GM19467 (cell line): ENCODE measurements at regions not wholly inside any gene's neighbourhood (a gene's known extent, or its start where the extent isn't known, plus 50 kb on each side); places are given as distances from the start of the nearest gene placed in this dataset.
"Not testable (repeated sequence)": the region's sequence is repeated elsewhere in the genome, so short reads cannot be mapped to it uniquely, and the experiment has no call there.

Source experiments
- ATAC-seq: cut with Tn5 transposase; IDR thresholded peaks from one replicate; pipeline ENCODE4 v1.9.1; 2021; ENCODE audit warnings: mild to moderate bottlenecking, moderate library complexity; ENCODE audit not compliant: unreplicated experiment

DNA sequence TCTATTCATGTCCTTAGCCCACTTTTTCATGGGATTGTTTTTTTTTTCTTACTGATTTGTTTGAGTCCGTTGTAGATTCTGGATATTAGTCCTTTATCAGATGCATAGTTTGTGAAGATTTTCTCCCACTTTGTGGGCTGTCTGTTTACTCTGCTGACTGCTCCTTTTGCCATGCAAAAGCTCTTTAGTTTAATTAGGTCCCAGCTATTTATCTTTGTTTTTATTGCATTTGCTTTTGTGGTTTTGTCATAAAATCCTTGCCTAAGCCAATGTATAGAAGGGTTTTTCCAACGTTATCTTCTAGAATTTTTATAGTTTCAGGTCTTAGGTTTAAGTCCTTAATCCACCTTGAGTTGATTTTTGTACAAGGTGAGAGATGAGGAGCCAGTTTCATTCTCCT, 358.9 kb downstream of the ADAMTS20 start:
- not testable (repeated sequence) for ATAC-seq

- ATAC-seq = not testable (repeated sequence)
Measured at GRCh38 chr12:43192442-43192841, 359.6 kb downstream of the ADAMTS20 start.

DNA sequence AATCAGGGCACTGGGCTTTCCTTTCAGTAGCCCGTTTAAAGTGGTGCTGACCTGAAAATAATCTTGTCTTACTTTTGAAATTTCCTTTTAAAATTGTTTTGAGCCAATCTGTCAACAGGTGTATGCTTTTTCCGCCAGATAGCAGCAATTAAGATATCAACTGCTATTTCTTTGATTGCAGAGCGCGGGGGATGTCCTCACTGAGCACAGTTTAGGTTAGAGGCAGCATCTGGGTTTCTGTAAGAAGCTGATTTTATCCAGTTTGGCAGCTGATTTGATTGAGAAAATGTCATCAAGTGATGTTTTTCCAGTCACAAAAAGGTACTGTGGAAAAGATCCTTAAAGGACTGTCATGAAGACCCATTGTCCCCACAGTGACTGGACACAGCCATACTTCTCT, 371.8 kb downstream of the ADAMTS20 start:
- no peak for ATAC-seq

GRCh38 chr12:43179486-43179885, 372.5 kb downstream of the ADAMTS20 start:
- ATAC-seq = no peak

GRCh38 chr12:43177276-43177675, 374.7 kb downstream of the ADAMTS20 start:
- no peak for ATAC-seq

DNA sequence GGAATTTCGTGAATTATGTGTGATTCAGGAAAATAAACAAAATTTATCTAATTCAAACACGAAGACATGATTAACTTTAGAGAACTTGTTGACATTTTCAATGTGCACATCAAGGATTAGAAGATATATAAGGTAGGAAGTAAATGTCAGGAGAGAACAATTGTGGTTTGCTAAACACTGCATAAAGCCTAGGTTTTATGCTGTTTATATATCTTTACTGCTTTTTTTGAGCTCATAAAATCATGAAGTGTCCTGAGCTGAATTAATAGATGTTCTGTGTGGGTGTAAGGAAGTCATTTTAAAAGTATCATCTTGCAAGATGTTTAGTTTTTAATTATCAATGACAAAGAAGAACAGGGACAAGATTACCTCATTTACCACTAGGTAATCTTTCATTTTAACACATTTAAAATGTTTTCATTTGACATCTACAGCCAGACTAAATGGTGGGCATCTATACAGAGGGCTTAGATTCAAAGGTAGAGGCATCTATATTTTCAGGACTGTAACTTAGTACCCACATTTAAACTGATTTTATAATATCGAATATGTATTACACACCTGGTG, 382.8 kb downstream of the ADAMTS20 start:
- ATAC-seq = no peak

DNA sequence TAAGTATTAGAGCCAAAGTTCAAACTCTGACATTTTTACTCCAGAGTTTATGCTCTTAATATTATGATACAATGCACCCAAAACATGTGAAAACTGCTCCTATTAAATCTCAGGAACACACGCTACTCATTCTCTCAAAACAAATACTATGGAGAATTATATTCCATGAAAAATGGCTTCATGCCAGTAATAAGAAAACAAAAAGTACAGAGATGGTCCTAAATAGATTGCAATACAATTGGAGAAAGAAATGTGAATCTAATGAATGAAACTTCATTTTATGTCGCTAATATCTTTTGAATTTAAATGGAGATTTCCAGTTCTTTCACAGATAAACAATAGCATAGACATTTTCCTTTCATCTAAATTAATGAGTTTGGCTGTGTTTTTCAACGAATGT, 384.3 kb downstream of the ADAMTS20 start:
- ATAC-seq = no peak

DNA sequence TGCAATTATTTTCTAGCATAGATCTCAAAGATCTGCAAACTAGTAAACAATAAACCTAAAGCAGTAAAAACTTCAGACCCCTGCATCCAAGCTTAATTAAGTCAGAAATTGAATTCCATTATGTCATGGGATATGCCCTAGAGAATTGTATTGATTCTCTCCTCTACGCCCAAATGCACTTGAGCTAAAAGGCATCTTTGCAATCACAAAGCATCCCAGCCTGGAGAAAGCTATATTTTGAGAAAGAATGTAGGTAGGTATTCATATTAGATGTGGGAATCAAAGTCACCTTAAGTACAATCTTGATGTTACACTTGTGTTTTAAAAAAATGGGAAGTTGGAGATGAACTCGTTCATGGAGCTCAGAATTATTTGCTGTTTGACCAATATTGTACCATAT, 386.7 kb downstream of the ADAMTS20 start:
- no peak for ATAC-seq

- no peak for ATAC-seq
Measured at GRCh38 chr12:43162138-43162537, 389.9 kb downstream of the ADAMTS20 start.

DNA sequence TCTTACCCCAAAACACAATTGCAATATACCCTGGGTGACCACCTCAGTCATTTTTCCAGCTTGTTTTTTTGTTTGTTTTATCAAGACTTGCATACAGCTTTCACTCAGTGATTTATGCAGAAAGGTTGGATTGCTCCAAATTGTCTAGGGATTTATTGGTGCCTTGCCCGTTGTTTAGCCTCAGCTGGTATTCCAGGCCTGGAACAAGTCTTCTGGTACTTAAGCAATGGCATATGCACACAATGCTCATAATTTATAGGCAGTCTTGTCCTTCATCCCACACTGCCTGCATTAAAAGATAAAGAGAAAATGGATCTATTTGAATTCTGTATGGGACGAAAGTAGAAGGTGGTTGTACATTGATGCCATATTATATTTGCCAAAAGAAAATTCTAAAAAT, 392.5 kb downstream of the ADAMTS20 start:
- no peak for ATAC-seq

GRCh38 chr12:43158126-43158525, 393.9 kb downstream of the ADAMTS20 start:
- no peak for ATAC-seq

DNA sequence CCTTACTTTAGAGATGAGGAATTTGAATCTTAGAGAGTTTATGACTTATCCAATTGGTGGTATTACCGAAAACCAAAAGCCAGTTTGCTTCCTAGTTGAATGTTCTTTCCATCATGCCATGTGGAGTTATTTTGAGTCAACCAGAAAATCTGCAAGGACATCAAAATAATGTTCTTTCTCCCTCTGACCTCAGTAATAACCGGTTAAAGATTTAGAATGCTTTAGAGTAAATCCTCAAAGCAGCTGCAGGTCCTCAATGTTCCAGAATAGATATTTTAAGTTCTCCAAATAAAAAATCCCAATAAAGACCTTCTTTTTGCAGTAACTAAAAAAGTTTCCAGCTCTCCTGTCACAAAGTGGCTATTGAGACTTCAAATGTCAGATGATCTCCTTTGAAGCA, 396.6 kb downstream of the ADAMTS20 start:
- no peak for ATAC-seq

GRCh38 chr12:43154498-43155045, 397.4 kb downstream of the ADAMTS20 start:
- ATAC-seq = no peak

- no peak for ATAC-seq
Measured at GRCh38 chr12:43151441-43151981, 400.5 kb downstream of the ADAMTS20 start.

DNA sequence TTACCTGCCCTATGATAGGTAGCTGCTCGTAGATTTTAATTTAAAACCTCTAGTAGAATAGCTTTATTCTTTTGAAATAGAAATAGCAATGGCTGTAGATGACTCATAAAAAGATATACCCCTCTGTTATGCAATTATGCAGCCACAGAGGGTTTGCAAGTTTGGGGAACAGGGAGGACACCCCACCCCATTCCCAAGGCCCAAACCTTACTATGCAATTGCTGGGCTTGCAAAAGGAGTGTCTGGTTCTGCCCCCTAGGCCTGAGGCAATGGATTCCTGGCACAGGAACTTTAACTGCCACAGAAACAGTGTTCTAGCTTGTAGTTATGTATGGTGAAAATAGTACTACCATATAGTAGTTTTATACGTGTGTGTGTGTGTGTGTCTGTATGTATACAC, 403.3 kb downstream of the ADAMTS20 start:
- no peak for ATAC-seq

GRCh38 chr12:43147878-43148277, 404.1 kb downstream of the ADAMTS20 start:
- ATAC-seq = no peak

DNA sequence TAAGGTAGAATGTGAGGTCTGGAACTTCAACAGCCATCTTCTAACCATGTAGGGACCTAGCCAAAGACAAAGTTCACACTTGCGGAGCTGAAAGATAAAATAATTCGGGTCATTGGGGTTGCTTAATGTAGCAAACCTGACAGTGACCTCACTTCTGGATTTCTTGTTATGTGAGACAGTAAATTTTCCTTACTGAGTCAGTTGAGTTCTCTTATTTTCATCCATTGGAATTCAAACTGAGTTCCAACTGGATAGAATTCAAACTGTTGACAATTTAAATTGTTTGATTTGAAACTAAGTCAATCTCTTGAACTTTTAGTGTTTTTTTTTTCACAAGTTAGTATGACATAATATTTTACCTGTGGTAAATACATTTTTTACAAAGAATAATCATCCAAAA, 406.5 kb downstream of the ADAMTS20 start:
- no peak for ATAC-seq

GRCh38 chr12:43143278-43143677, 408.7 kb downstream of the ADAMTS20 start:
- ATAC-seq = no peak

DNA sequence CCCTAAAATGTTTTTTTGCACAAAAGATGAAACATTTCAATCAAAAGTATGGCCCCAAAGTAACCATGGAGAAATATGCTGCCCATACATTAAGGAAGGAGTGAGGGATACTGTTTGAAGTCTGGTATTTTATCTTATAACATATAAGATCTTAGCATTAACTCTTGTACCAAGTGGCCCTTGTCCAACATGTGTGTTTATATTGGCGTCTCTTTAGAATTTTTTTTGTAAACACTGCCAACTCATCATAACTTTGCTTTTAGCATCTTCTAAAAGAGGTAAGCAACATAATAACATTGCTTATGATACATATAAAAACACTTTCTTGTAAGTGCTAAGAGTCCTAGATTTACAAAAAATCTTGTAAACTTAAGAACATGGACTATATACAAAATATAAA, 419.7 kb downstream of the ADAMTS20 start:
- no peak for ATAC-seq

GRCh38 chr12:43131301-43131700, 420.7 kb downstream of the ADAMTS20 start:
- no peak for ATAC-seq

- ATAC-seq = no peak
Measured at GRCh38 chr12:43127886-43128549, 424.0 kb downstream of the ADAMTS20 start.

DNA sequence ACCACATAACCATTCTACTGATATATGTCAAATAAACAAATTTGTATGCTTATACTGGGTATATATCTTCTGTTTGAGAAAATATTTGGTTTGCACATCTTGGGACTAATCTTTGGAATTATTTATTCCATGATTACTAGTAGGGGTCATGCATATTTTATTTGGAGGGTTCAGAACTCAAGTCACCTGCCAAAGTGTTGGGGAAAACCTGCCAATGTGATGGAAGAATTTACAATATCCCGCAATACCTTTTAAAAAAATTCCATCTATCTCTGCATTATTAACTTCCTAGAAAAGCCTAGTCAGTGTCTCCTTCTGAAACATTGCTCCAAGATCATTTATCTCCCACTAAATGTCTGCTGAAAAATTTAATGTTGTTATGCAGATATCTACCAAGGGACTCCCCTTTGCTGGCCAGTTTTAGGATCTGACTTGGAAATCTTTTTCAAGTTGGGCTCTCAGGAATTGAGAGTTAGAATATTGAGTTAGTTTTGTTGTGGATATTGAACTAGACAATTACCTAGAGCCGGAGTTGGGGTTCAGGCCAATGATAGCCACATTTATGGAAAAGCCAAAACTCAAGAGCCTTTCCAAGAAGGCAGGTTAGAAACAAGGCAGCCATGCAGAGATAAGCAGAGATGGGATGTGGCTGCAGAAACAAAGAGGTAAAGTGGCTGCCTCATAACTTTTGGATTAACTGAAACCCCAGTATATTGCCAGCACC, 425.2 kb downstream of the ADAMTS20 start:
- no peak for ATAC-seq
